ENCODE measurements at regions not wholly inside any gene's neighbourhood (a gene's known extent, or its start where the extent isn't known, plus 50 kb on each side); places are given as distances from the start of the nearest gene placed in this dataset.

DNA sequence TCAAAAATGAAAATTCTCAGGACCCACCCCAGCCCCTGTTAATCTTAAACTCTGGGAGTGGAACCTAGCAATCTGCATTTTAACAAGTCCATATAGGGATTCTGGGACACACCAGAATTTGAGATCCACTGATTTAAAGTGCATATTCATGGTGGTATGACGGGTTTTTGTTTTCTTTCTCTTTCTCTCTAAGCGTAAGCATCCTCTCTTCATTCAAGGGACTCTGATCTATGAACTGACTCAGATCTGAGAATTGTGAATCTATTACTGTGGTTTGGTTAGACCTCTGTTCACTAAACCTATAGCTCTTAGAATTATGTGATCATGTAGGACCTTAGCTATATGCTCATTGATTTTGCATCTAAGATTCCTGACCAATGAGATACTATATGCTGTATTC is 565.2 kb downstream of the CCDC171 start:
- H3K27ac Mint-ChIP-seq (ENCODE audit: unreplicated experiment) = no peak overlapping the region
- CTCF ChIA-PET = no interaction called here
- intact Hi-C loops (cut with micrococcal nuclease; ENCODE audit: unreplicated experiment) = no loop called here

GRCh38 chr9:16119261-16120230 is 566.7 kb downstream of the CCDC171 start:
- no peak overlapping the region for H3K4me3 ChIP-seq (ENCODE audit: low read depth, low read length)
- Mint-ChIP-seq H3K4me1 (ENCODE audit: low read depth, unreplicated experiment) (no peaks in the 10 kb centered on the region), H3K9me3 (ENCODE audit: unreplicated experiment) (no peaks in the 10 kb centered on the region), H3K27me3 (ENCODE audit: insufficient read depth, unreplicated experiment) (no peaks in the 10 kb centered on the region), H3K36me3 (ENCODE audit: insufficient read depth, unreplicated experiment) (no peaks in the 10 kb centered on the region), H3K27ac (ENCODE audit: unreplicated experiment) (no peak overlapping the region), H3K4me3 (ENCODE audit: unreplicated experiment) (no peak overlapping the region)
- H3K27me3 ChIP-seq (replicated peaks; ENCODE audit: control insufficient read depth, insufficient read depth, low read length) = no peaks in the 10 kb centered on the region
- intact Hi-C loops (cut with micrococcal nuclease; ENCODE audit: unreplicated experiment) = no loop called here
- no peak for DNase-seq
- no peaks in the 10 kb centered on the region for H3K4me1 ChIP-seq
- TF ChIP-seq CTCF (IDR thresholded peaks at IDR 0.05; ENCODE audit: insufficient read depth in 1 of 2, low read depth in 1 of 2, low read length in 1 of 2, severe bottlenecking in 1 of 2, unreplicated experiment in 1 of 2) = no peak
- no peaks in the 10 kb centered on the region for H3K9me3 ChIP-seq
- ChIA-PET POLR2A (no interaction called here), CTCF (no interaction called here)
- no peaks in the 10 kb centered on the region for H3K36me3 ChIP-seq (ENCODE audit: control insufficient read depth, insufficient read depth, low read length)
- BruUV-seq (replicated peaks) = no TSS peak

More for the DNA sequence above, 565.2 kb downstream of the CCDC171 start:
- Mint-ChIP-seq H3K4me1 (ENCODE audit: low read depth, unreplicated experiment) (no peaks in the 10 kb centered on the region), H3K27me3 (ENCODE audit: insufficient read depth, unreplicated experiment) (peaks cover 3% of the 10 kb centered on the region), H3K36me3 (ENCODE audit: insufficient read depth, unreplicated experiment) (no peaks in the 10 kb centered on the region), H3K4me3 (ENCODE audit: unreplicated experiment) (no peak overlapping the region), H3K9me3 (ENCODE audit: unreplicated experiment) (no peaks in the 10 kb centered on the region)
- POLR2A ChIA-PET = no interaction called here
- Histone ChIP-seq H3K4me3 (ENCODE audit: low read depth, low read length) (no peak overlapping the region), H3K27me3 (replicated peaks; ENCODE audit: control insufficient read depth, insufficient read depth, low read length) (no peaks in the 10 kb centered on the region), H3K36me3 (ENCODE audit: control insufficient read depth, insufficient read depth, low read length) (no peaks in the 10 kb centered on the region), H3K4me1 (no peaks in the 10 kb centered on the region), H3K9me3 (no peaks in the 10 kb centered on the region)
- no TSS peak for BruUV-seq (replicated peaks)
- no peak for TF ChIP-seq CTCF (IDR thresholded peaks at IDR 0.05; ENCODE audit: insufficient read depth in 1 of 2, low read depth in 1 of 2, low read length in 1 of 2, severe bottlenecking in 1 of 2, unreplicated experiment in 1 of 2)
- DNase-seq = no peak

DNA sequence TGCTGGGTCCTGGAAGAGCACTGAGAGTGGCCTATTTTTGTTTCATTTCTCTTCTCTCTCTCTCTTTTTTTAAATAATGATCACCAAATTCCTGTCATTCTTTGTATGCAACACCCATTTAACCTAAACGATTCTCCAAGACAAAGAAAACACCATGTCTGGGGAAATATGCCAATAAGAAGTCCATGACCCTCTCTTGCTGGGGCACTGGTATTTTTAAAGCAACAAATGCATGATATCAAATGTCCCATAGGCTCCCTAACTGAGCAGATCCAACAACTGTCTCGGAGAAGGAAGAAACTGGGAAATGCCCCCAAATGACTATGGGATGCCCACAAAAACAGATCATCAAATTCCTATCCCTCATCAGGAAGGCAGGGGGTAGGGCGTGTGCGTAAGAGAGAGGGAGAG is 567.4 kb downstream of the CCDC171 start:
- no peaks in the 10 kb centered on the region for H3K36me3 ChIP-seq (ENCODE audit: control insufficient read depth, insufficient read depth, low read length)
- no peaks in the 10 kb centered on the region for H3K27me3 ChIP-seq (replicated peaks; ENCODE audit: control insufficient read depth, insufficient read depth, low read length)
- no peaks in the 10 kb centered on the region for H3K4me1 Mint-ChIP-seq (ENCODE audit: low read depth, unreplicated experiment)
- POLR2A ChIA-PET = no interaction called here
- no peak for TF ChIP-seq CTCF (IDR thresholded peaks at IDR 0.05; ENCODE audit: insufficient read depth in 1 of 2, low read depth in 1 of 2, low read length in 1 of 2, severe bottlenecking in 1 of 2, unreplicated experiment in 1 of 2)
- no peak overlapping the region for H3K4me3 ChIP-seq (ENCODE audit: low read depth, low read length)
- DNase-seq = no peak
- H3K4me1 ChIP-seq = no peaks in the 10 kb centered on the region
- no TSS peak for BruUV-seq (replicated peaks)
- no peaks in the 10 kb centered on the region for H3K27me3 Mint-ChIP-seq (ENCODE audit: insufficient read depth, unreplicated experiment)
- CTCF ChIA-PET = no interaction called here
- H3K27ac Mint-ChIP-seq (ENCODE audit: unreplicated experiment) = no peak overlapping the region
- H3K9me3 Mint-ChIP-seq (ENCODE audit: unreplicated experiment) = no peaks in the 10 kb centered on the region
- intact Hi-C loops (cut with micrococcal nuclease; ENCODE audit: unreplicated experiment) = no loop called here
- no peaks in the 10 kb centered on the region for H3K9me3 ChIP-seq
- no peak overlapping the region for H3K4me3 Mint-ChIP-seq (ENCODE audit: unreplicated experiment)
- H3K36me3 Mint-ChIP-seq (ENCODE audit: insufficient read depth, unreplicated experiment) = no peaks in the 10 kb centered on the region

Measured in Caco-2 (cell line).